NCI-H526 (cell line): ENCODE measurements at regions not wholly inside any gene's neighbourhood (a gene's known extent, or its start where the extent isn't known, plus 50 kb on each side); places are given as distances from the start of the nearest gene placed in this dataset.
A peak's percentile ranks its signal among the peaks of the same experiment; 100 is the strongest.

ENCODE experiments used
- DNase-seq, 2 experiments: peaks; one replicate each; lab custom pipeline; 2025; lab: John Stamatoyannopoulos, UW

DNA sequence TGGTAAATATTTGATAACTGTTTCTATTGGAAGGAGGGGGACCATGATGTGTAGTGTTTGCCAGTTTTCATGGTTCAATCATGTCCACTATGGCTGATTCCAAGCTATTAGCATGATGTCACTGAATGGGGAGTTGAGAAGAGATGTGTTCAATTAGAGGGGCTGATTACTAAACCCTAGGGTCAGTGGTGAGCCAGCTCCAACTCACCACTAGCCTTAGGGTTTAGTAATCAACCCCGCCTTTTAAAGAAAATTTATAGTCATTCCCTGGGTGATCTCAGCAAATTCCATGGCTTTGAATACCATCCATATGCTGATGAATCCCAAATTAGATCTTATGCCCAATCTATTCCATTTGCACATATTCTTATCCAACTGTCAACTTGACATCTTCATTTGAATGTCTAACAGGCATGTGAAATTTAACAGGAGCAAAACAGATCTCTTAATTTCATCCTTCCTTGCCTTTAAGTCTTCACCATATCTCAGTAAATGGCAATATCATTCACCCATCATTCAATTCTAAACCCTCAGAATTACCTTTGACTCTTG is 98.8 kb downstream of the GCNT1 start:
- DNase-seq: no peak

GRCh38 chr9:76558465-76558864 is 99.5 kb downstream of the GCNT1 start:
- DNase-seq: peak; percentile 10 to 21

DNA sequence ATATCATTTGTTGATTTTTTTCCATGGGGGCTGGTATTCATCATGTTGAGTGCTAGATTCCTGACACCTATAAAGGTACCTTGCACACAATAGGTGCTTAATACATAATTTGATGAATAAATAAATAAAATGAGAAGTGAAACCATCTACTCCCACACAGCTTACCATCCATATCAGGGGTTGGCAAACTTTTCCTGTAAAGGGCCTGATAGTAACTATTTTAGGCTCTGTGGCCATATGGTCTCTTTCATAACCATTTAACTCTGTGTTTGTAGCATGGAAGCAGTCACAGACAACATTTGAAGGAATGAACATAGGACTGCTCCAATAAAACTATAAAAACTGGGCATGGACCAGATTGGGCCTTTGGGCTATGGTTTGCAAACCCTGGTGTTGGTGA is 100.3 kb downstream of the GCNT1 start:
- DNase-seq: no peak

DNA sequence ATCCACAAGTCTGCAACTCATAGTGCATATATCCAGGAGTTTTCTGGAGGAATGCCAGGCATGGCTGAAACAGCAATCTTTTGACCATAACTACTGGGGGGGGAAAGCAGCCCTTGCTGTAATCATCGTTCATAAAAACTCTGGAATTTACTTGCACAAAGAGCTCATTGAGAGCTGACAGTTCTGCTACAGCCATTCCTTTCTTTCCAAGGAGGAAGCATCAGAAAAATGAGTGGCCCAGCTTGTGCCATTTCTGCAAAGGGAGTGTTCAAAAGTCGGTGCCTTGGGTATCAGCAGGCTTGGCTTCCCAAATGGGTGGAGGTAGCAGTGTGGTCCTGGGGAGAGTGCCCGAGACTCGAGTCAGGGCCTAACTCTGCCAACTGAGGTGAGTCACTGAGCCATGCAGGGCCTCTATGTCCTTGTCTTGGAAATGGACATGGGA is 101.5 kb downstream of the GCNT1 start:
- no peak for DNase-seq

DNA sequence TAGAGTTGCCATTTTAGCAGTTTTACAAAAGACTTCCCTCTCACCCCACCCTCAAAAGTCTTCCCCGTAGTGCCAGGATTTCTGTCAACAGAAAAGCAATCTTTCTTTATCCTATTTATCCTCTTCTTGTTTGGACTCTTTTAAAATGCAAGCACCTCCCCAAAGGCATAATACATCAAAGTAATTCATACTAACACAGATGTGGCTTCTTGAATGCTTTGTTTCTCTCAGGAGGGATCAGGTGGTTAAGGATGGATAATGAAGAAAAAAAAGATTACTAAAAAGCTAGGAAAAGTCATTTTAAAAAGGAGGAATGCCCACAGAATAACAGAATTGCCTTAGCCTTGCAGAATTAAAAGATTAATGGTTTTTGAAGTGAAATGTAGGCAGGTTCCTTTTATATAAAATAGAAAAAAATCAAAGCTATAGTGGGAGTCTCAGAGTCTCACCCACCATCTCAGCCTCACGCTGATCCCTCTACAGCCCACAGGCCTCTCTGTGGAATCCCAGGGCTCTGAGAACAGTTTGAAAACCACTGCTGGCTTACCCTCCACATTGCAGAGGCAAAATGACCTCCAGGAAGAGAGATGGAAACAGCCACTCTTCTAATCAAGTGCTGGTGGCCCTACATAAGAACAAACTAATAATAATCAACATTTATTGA is 102.2 kb downstream of the GCNT1 start:
- DNase-seq: no peak
